ENCODE measurements at regions not wholly inside any gene's neighbourhood (a gene's known extent, or its start where the extent isn't known, plus 50 kb on each side); places are given as distances from the start of the nearest gene placed in this dataset.
"Not testable (repeated sequence)": the region's sequence is repeated elsewhere in the genome, so short reads cannot be mapped to it uniquely, and the experiment has no call there.

GRCh38 chr9:30519166-30519565 is 1865.3 kb upstream of the ACO1 start:
- no peak for DNase-seq

- no peak for DNase-seq
Measured at GRCh38 chr9:30519756-30520155, 1864.7 kb upstream of the ACO1 start.

GRCh38 chr9:30522061-30522460 is 1862.4 kb upstream of the ACO1 start:
- DNase-seq, result no peak

- no peak for DNase-seq
Measured at GRCh38 chr9:30522486-30522885, 1862.0 kb upstream of the ACO1 start.

GRCh38 chr9:30524311-30524710 is 1860.1 kb upstream of the ACO1 start:
- DNase-seq, result no peak

- no peak for DNase-seq
Measured at GRCh38 chr9:30534455-30534854, 1850.0 kb upstream of the ACO1 start.

- DNase-seq, result no peak
Measured at GRCh38 chr9:30534896-30535295, 1849.5 kb upstream of the ACO1 start.

- no peak for DNase-seq
Measured at GRCh38 chr9:30536494-30536893, 1847.9 kb upstream of the ACO1 start.

GRCh38 chr9:30539696-30540095 is 1844.7 kb upstream of the ACO1 start:
- DNase-seq, result not testable (repeated sequence)

GRCh38 chr9:30574355-30575151 is 1809.9 kb upstream of the ACO1 start:
- DNase-seq, result no peak

GRCh38 chr9:30575218-30575617 is 1809.2 kb upstream of the ACO1 start:
- no peak for DNase-seq

- DNase-seq, result no peak
Measured at GRCh38 chr9:30575691-30576090, 1808.8 kb upstream of the ACO1 start.

GRCh38 chr9:30579810-30580209 is 1804.6 kb upstream of the ACO1 start:
- no peak for DNase-seq

- DNase-seq, result no peak
Measured at GRCh38 chr9:30582240-30582639, 1802.2 kb upstream of the ACO1 start.

- DNase-seq, result no peak
Measured at GRCh38 chr9:30584559-30584958, 1799.9 kb upstream of the ACO1 start.

- DNase-seq, result no peak
Measured at GRCh38 chr9:30591461-30591860, 1793.0 kb upstream of the ACO1 start.

GRCh38 chr9:30597608-30598007 is 1786.8 kb upstream of the ACO1 start:
- no peak for DNase-seq

GRCh38 chr9:30605936-30606335 is 1778.5 kb upstream of the ACO1 start:
- DNase-seq, result no peak

GRCh38 chr9:30609713-30610112 is 1774.7 kb upstream of the ACO1 start:
- DNase-seq, result no peak

- not testable (repeated sequence) for DNase-seq
Measured at GRCh38 chr9:30616782-30617181, 1767.7 kb upstream of the ACO1 start.

GRCh38 chr9:30622561-30622960 is 1761.9 kb upstream of the ACO1 start:
- no peak for DNase-seq

- no peak for DNase-seq
Measured at GRCh38 chr9:30628915-30629567, 1755.4 kb upstream of the ACO1 start.

GRCh38 chr9:30630459-30630858 is 1754.0 kb upstream of the ACO1 start:
- no peak for DNase-seq

GRCh38 chr9:30646639-30647038 is 1737.8 kb upstream of the ACO1 start:
- DNase-seq, result not testable (repeated sequence)

GRCh38 chr9:30661925-30662324 is 1722.5 kb upstream of the ACO1 start:
- no peak for DNase-seq

All from NCI-H774 (cell line).